Spleen (tissue), 7 donors: ENCODE measurements at regions not wholly inside any gene's neighbourhood (a gene's known extent, or its start where the extent isn't known, plus 50 kb on each side); places are given as distances from the start of the nearest gene placed in this dataset.

Source experiments
- POLR2AphosphoS5 ChIP-seq, 3 donors: sonication (generic); formaldehyde crosslinking; IDR thresholded peaks; one replicate each; pipeline ENCODE4 v1.5.1; 2017; ENCODE audit warnings: antibody characterized with exemption in 3 of 3
- TF ChIP-seq, protein P1 (sequence below), 11 experiments: fragments of 200-600 bp in 7 of 11; fragments of 450-650 bp in 4 of 11; sonication (generic) in 4 of 11; IDR thresholded peaks in 8 of 11; conservative IDR thresholded peaks in 3 of 11; 1 replicate in 7 of 11; 2 replicates in 4 of 11; pipeline versions ENCODE4 v1.4.0 to v1.8.0; 2016 to 2021; ENCODE audit warnings: antibody characterized with exemption in 11 of 11, inconsistent platforms in 4 of 11, mild to moderate bottlenecking in 1 of 11
- donor health status: DM: no; HTN: no; CAD: no; lungs with moderate emphysema.
- donor health status: DM: no; HTN: no; CAD: no.
- donor health status: DM: no; HTN: no; CAD: no.

DNA sequence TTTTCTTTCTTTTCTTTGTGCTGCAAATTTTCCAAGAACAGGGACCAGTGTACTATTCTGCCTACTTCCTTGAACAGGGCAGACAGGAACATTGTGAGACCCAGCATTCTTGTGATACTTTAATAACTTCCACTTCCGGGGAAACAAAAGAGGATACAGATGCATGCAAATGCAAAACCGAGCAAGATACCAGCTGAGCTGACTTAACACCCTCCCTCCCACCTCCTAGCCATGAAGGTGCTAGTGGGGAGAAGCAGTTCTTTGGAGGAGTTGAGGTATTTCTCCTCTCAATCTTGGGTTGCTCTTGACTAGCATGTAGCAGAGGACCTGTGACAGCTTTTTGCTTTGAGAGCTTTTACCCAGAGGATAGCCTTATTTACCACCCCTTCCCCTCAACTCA, 111.2 kb downstream of the KLF5 start:
- TF ChIP-seq, protein P1, sequence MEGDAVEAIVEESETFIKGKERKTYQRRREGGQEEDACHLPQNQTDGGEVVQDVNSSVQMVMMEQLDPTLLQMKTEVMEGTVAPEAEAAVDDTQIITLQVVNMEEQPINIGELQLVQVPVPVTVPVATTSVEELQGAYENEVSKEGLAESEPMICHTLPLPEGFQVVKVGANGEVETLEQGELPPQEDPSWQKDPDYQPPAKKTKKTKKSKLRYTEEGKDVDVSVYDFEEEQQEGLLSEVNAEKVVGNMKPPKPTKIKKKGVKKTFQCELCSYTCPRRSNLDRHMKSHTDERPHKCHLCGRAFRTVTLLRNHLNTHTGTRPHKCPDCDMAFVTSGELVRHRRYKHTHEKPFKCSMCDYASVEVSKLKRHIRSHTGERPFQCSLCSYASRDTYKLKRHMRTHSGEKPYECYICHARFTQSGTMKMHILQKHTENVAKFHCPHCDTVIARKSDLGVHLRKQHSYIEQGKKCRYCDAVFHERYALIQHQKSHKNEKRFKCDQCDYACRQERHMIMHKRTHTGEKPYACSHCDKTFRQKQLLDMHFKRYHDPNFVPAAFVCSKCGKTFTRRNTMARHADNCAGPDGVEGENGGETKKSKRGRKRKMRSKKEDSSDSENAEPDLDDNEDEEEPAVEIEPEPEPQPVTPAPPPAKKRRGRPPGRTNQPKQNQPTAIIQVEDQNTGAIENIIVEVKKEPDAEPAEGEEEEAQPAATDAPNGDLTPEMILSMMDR (IDR thresholded peaks at IDR 0.05 in 8 of 11, conservative IDR thresholded peaks at IDR 0.05 in 3 of 11): no peak
- no peak for TF ChIP-seq POLR2AphosphoS5 (IDR thresholded peaks at IDR 0.05)
